WTC11 (cell line): ENCODE measurements at regions not wholly inside any gene's neighbourhood (a gene's known extent, or its start where the extent isn't known, plus 50 kb on each side); places are given as distances from the start of the nearest gene placed in this dataset.

Source experiments
- ATAC-seq: fragments of 200-7000 bp; cut with Tn5 transposase; 2 replicates; pipeline ENCODE4 v1.10.0; 2021; ENCODE audit warnings: mild to moderate bottlenecking, moderate library complexity
- CTCF ChIA-PET: fragments of 300-600 bp; sonication (Branson Sonifier 250); formaldehyde crosslinking; loops from one replicate; lab custom pipeline; 2021; ENCODE audit warnings: antibody characterized with exemption; lab: Charles Lee
- POLR2A ChIA-PET: fragments of 350-600 bp; sonication (Branson Sonifier 250); formaldehyde crosslinking; loops from one replicate; lab custom pipeline; 2021; ENCODE audit warnings: antibody characterized with exemption; lab: Charles Lee
- DNase-seq: peaks from one replicate; pipeline ENCODE4 v3.0.0; 2021; ENCODE audit warnings: low spot score
- H3K27ac Mint-ChIP-seq: 2 replicates; pipeline ENCODE4 v1.8.0; 2021; ENCODE audit warnings: mixed read lengths
- H3K27me3 Mint-ChIP-seq: 2 replicates; pipeline ENCODE4 v1.8.0; 2021; ENCODE audit warnings: low read depth, mild to moderate bottlenecking, moderate library complexity, mixed read lengths
- H3K36me3 Mint-ChIP-seq: 2 replicates; pipeline ENCODE4 v1.8.0; 2021; ENCODE audit warnings: mixed read lengths
- H3K4me1 Mint-ChIP-seq: 2 replicates; pipeline ENCODE4 v1.8.0; 2022; ENCODE audit warnings: mixed read lengths
- H3K4me3 Mint-ChIP-seq: 2 replicates; pipeline ENCODE4 v1.8.0; 2021; ENCODE audit warnings: mild to moderate bottlenecking, moderate library complexity, mixed read lengths
- H3K9me3 Mint-ChIP-seq: 2 replicates; pipeline ENCODE4 v1.8.0; 2021; ENCODE audit warnings: mixed read lengths
- AFF4 ChIP-seq: sonication (generic); formaldehyde crosslinking; IDR thresholded peaks from 2 replicates; pipeline ENCODE4 v1.8.1; 2023; ENCODE audit warnings: mild to moderate bottlenecking, missing genetic modification reagents, borderline replicate concordance
- AR ChIP-seq: fragments of 250-450 bp; sonication (Bioruptor Pico); IDR thresholded peaks from 2 replicates; pipeline ENCODE4 v1.9.0; 2021; ENCODE audit warnings: mild to moderate bottlenecking
- ELF4 ChIP-seq: sonication (generic); formaldehyde crosslinking; IDR thresholded peaks from 2 replicates; pipeline ENCODE4 v1.8.1; 2022; ENCODE audit warnings: low read depth, mild to moderate bottlenecking, moderate library complexity, missing genetic modification reagents
- ERG ChIP-seq: fragments of 250-450 bp; sonication (Bioruptor Pico); IDR thresholded peaks from 2 replicates; pipeline ENCODE4 v1.8.0; 2021; ENCODE audit warnings: mild to moderate bottlenecking
- HMGA2 ChIP-seq: fragments of 250-450 bp; sonication (Bioruptor Pico); IDR thresholded peaks from 2 replicates; pipeline ENCODE4 v1.4.0; 2021; ENCODE audit warnings: mild to moderate bottlenecking, moderate library complexity
- IRF1 ChIP-seq: sonication (generic); formaldehyde crosslinking; IDR thresholded peaks from 2 replicates; pipeline ENCODE4 v1.8.0; 2023; ENCODE audit warnings: missing genetic modification reagents
- KAT7 ChIP-seq: sonication (generic); formaldehyde crosslinking; IDR thresholded peaks from 2 replicates; pipeline ENCODE4 v1.8.1; 2023; ENCODE audit warnings: missing genetic modification reagents, mild to moderate bottlenecking, borderline replicate concordance
- MLX ChIP-seq: sonication (generic); formaldehyde crosslinking; IDR thresholded peaks from 2 replicates; pipeline ENCODE4 v1.8.1; 2023; ENCODE audit warnings: mild to moderate bottlenecking, missing genetic modification reagents, moderate library complexity
- MXD4 ChIP-seq: fragments of 250-450 bp; sonication (Bioruptor Pico); IDR thresholded peaks from 2 replicates; pipeline ENCODE4 v1.8.0; 2021; ENCODE audit warnings: mild to moderate bottlenecking, moderate library complexity, borderline replicate concordance
- RORB ChIP-seq: fragments of 250-450 bp; sonication (Bioruptor Pico); IDR thresholded peaks from 2 replicates; pipeline ENCODE4 v1.9.0; 2021; ENCODE audit warnings: mild to moderate bottlenecking
- SMAD4 ChIP-seq: sonication (generic); formaldehyde crosslinking; IDR thresholded peaks from 2 replicates; pipeline ENCODE4 v1.8.0; 2022; ENCODE audit warnings: mild to moderate bottlenecking, missing genetic modification reagents
- STAT6 ChIP-seq: sonication (generic); formaldehyde crosslinking; conservative IDR thresholded peaks from 2 replicates; pipeline ENCODE4 v1.8.1; 2023; ENCODE audit warnings: mild to moderate bottlenecking, low read depth, missing genetic modification reagents, moderate library complexity
- ZMAT4 ChIP-seq: fragments of 250-450 bp; sonication (Bioruptor Pico); IDR thresholded peaks from 2 replicates; pipeline ENCODE4 v1.9.0; 2021; ENCODE audit warnings: mild to moderate bottlenecking
- ZNF232 ChIP-seq: sonication (generic); formaldehyde crosslinking; IDR thresholded peaks from 2 replicates; pipeline ENCODE4 v1.8.0; 2022; ENCODE audit warnings: mild to moderate bottlenecking, missing genetic modification reagents
- ZNF416 ChIP-seq: fragments of 250-450 bp; sonication (Bioruptor Pico); IDR thresholded peaks from 2 replicates; pipeline ENCODE4 v1.9.0; 2021; ENCODE audit warnings: mild to moderate bottlenecking, inconsistent platforms

- ATAC-seq (no peak), DNase-seq (no peak)
- Mint-ChIP-seq H3K36me3 (no peaks in the 10 kb centered on the region), H3K27me3 (no peaks in the 10 kb centered on the region), H3K4me1 (no peaks in the 10 kb centered on the region), H3K4me3 (no peak overlapping the region), H3K9me3 (peaks cover 9% of the 10 kb centered on the region), H3K27ac (no peak overlapping the region)
- CTCF ChIA-PET: no interaction called here
- TF ChIP-seq AFF4 (CRISPR knock-in tag) (no peak), RORB (CRISPR knock-in tag) (no peak), ELF4 (CRISPR knock-in tag) (no peak), MLX (no peak), MXD4 (CRISPR knock-in tag) (no peak), ZNF232 (CRISPR knock-in tag) (no peak), ERG (CRISPR knock-in tag) (no peak), STAT6 (CRISPR knock-in tag) (no peak), SMAD4 (CRISPR knock-in tag) (no peak), AR (CRISPR knock-in tag) (no peak), IRF1 (CRISPR knock-in tag) (no peak), HMGA2 (CRISPR knock-in tag) (no peak), ZNF416 (CRISPR knock-in tag) (no peak), KAT7 (CRISPR knock-in tag) (no peak), ZMAT4 (CRISPR knock-in tag) (no peak)
- POLR2A ChIA-PET: no interaction called here
Measured at GRCh38 chr4:43586813-43587212, 694.3 kb downstream of the GRXCR1 start.
